HCT116 (cell line): ENCODE measurements at regions not wholly inside any gene's neighbourhood (a gene's known extent, or its start where the extent isn't known, plus 50 kb on each side); places are given as distances from the start of the nearest gene placed in this dataset.

Experiments
- ATAC-seq: fragments of 200-7000 bp; cut with Tn5 transposase; 2 replicates; pipeline ENCODE4 v1.9.1; 2020; ENCODE audit warnings: mild to moderate bottlenecking, moderate library complexity
- BruUV-seq: library from RNA; stranded (reverse); fragments of 400-500 nt; replicated peaks from 2 replicates; lab custom pipeline; 2021; lab: Mats Ljungman, UMichigan
- CTCF ChIA-PET: fragments of 300-600 bp; sonication (Branson Sonifier 250); formaldehyde crosslinking; loops from one replicate; lab custom pipeline; 2021; ENCODE audit warnings: antibody characterized with exemption; lab: Charles Lee
- POLR2A ChIA-PET: fragments of 300-600, 350-600 bp; sonication (Branson Sonifier 250); formaldehyde crosslinking; loops from one replicate; lab custom pipeline; 2021; ENCODE audit warnings: antibody characterized with exemption; lab: Charles Lee
- RAD21 ChIA-PET, 2 experiments: fragments of 300-600 bp; sonication (Branson Sonifier 250); formaldehyde crosslinking; loops; one replicate each; lab custom pipeline; 2023; ENCODE audit warnings: low total read pairs in 2 of 2; ENCODE audit not compliant: uncharacterized antibody in 2 of 2, unreplicated experiment in 2 of 2, low non-redundant PET in 1 of 2; lab: Charles Lee
- DNase-seq: peaks from one replicate; pipeline ENCODE4 v3.0.0-alpha.2; 2010; ENCODE audit warnings: low read depth, low spot score
- H2AFZ ChIP-seq: fragments of 200-600 bp; shearing (Covaris generic), sonication (generic); 2 replicates; pipeline ENCODE4 v1.6.1; 2017; ENCODE audit warnings: low read depth, mixed run types, mixed read lengths, antibody characterized with exemption, low read length; ENCODE audit not compliant: poor library complexity, severe bottlenecking
- H3K27ac ChIP-seq: 2 replicates; pipeline ENCODE4 v1.5.1; 2012; ENCODE audit warnings: low read depth, low read length
- H3K27me3 ChIP-seq: fragments of 200-600 bp; sonication (generic); 2 replicates; pipeline ENCODE4 v1.6.1; 2016; ENCODE audit warnings: mixed run types, low read length, mixed read lengths; ENCODE audit not compliant: insufficient read depth
- H3K36me3 ChIP-seq, 2 experiments: fragments of 200-500 bp in 1 of 2; fragments of 200-600 bp in 1 of 2; sonication (Bioruptor generic) in 1 of 2; sonication (generic) in 1 of 2; 2 replicates each; pipeline versions ENCODE4 v1.5.1 to v1.6.1; 2014 to 2016; ENCODE audit warnings: low read length in 2 of 2, inconsistent platforms in 1 of 2, mixed read lengths in 1 of 2, mixed run types in 1 of 2; ENCODE audit not compliant: insufficient read depth in 2 of 2, control insufficient read depth in 1 of 2
- H3K4me1 ChIP-seq, 2 experiments: fragments of 200-600 bp in 1 of 2; sonication (generic) in 1 of 2; 2 replicates each; pipeline versions ENCODE4 v1.5.1 to v1.6.1; 2012 to 2017; ENCODE audit warnings: low read length in 2 of 2, inconsistent platforms in 1 of 2, mild to moderate bottlenecking in 1 of 2, mixed read lengths in 1 of 2, mixed run types in 1 of 2, moderate library complexity in 1 of 2; ENCODE audit not compliant: insufficient read depth in 2 of 2, control insufficient read depth in 1 of 2
- H3K4me2 ChIP-seq: fragments of 200-600 bp; sonication (generic); 2 replicates; pipeline ENCODE4 v1.6.1; 2017; ENCODE audit warnings: mixed run types, low read length, mixed read lengths
- H3K4me3 ChIP-seq, 2 experiments: fragments of 200-600 bp in 1 of 2; sonication (generic) in 1 of 2; replicated peaks in 1 of 2; 2 replicates each; pipeline ENCODE4 v1.5.1; 2011 to 2016; ENCODE audit warnings: low read length in 2 of 2, control low read depth in 1 of 2, low read depth in 1 of 2, mild to moderate bottlenecking in 1 of 2, mixed read lengths in 1 of 2, mixed run types in 1 of 2
- H3K79me2 ChIP-seq: fragments of 200-600 bp; sonication (generic); 2 replicates; pipeline ENCODE4 v1.6.1; 2017; ENCODE audit warnings: mild to moderate bottlenecking, mixed run types, low read length, moderate library complexity, mixed read lengths; ENCODE audit not compliant: insufficient read depth
- H3K9ac ChIP-seq: fragments of 200-600 bp; sonication (generic); 2 replicates; pipeline ENCODE4 v1.6.1; 2016; ENCODE audit warnings: low read length, mixed read lengths
- H3K9me2 ChIP-seq: fragments of 200-600 bp; sonication (generic), shearing (Covaris generic); 2 replicates; pipeline ENCODE4 v1.6.1; 2017; ENCODE audit warnings: mixed run types, mild to moderate bottlenecking, moderate library complexity; ENCODE audit not compliant: insufficient read depth
- H3K9me3 ChIP-seq, 2 experiments: fragments of 200-500 bp in 1 of 2; fragments of 200-600 bp in 1 of 2; sonication (Bioruptor generic) in 1 of 2; sonication (generic) in 1 of 2; 2 replicates each; pipeline ENCODE4 v1.6.1; 2014 to 2017; ENCODE audit warnings: low read length in 2 of 2, mixed read lengths in 2 of 2, inconsistent platforms in 1 of 2, low read depth in 1 of 2, mild to moderate bottlenecking in 1 of 2, mixed run types in 1 of 2, moderate library complexity in 1 of 2; ENCODE audit not compliant: control insufficient read depth in 1 of 2, insufficient read depth in 1 of 2
- H4K20me1 ChIP-seq: fragments of 200-600 bp; sonication (generic), shearing (Covaris generic); 2 replicates; pipeline ENCODE4 v1.6.1; 2017; ENCODE audit warnings: mixed run types, mild to moderate bottlenecking, moderate library complexity; ENCODE audit not compliant: insufficient read depth
- EGR1 ChIP-seq: IDR thresholded peaks from 2 replicates; pipeline ENCODE4 v1.6.1; 2012; ENCODE audit warnings: low read depth
- EZH2 ChIP-seq: fragments of 200-600 bp; sonication (generic); IDR thresholded peaks from 2 replicates; pipeline ENCODE4 v1.6.1; 2017; ENCODE audit warnings: antibody characterized with exemption, mixed run types
- MAX ChIP-seq: IDR thresholded peaks from 2 replicates; pipeline ENCODE4 v1.6.1; 2012
- POLR2A ChIP-seq: IDR thresholded peaks from 2 replicates; pipeline ENCODE4 v1.7.0; 2011; ENCODE audit warnings: borderline replicate concordance; ENCODE audit not compliant: insufficient read depth, insufficient read length; ENCODE audit errors: extremely low read depth
- POLR2AphosphoS5 ChIP-seq: IDR thresholded peaks from 2 replicates; pipeline ENCODE4 v1.6.1; 2011; ENCODE audit warnings: mild to moderate bottlenecking, low read depth, low read length, moderate library complexity
- RAD21 ChIP-seq: IDR thresholded peaks from 2 replicates; pipeline ENCODE4 v1.6.1; 2012; ENCODE audit warnings: low read depth, mild to moderate bottlenecking
- SIN3A ChIP-seq: IDR thresholded peaks from 2 replicates; pipeline ENCODE4 v1.6.1; 2012; ENCODE audit warnings: low read depth
- SP1 ChIP-seq: IDR thresholded peaks from 2 replicates; pipeline ENCODE4 v1.6.1; 2012; ENCODE audit warnings: low read depth
- SRF ChIP-seq: IDR thresholded peaks from 2 replicates; pipeline ENCODE4 v1.6.1; 2012; ENCODE audit warnings: low read depth
- ZBTB33 ChIP-seq: IDR thresholded peaks from 2 replicates; pipeline ENCODE4 v1.6.1; 2011; ENCODE audit warnings: mild to moderate bottlenecking, low read length, moderate library complexity; ENCODE audit not compliant: insufficient replicate concordance; ENCODE audit errors: extremely low read depth
- ZNF274 ChIP-seq: fragments of 200-500 bp; sonication (Bioruptor generic); IDR thresholded peaks from 2 replicates; pipeline ENCODE4 v1.6.1; 2014; ENCODE audit warnings: mild to moderate bottlenecking, low read depth, low read length, inconsistent platforms
- intact Hi-C: fragments of 100-400 bp; cut with micrococcal nuclease; formaldehyde crosslinking; loops from 2 replicates; pipeline ENCODE4 v1.10.0; 2022

- Histone ChIP-seq H3K27ac (no peak overlapping the region), H3K4me2 (no peak overlapping the region), H2AFZ (no peak overlapping the region), H3K9me2 (no peaks in the 10 kb centered on the region), H3K9me3 (peaks cover 11 to 24% of the 10 kb centered on the region in 2 experiments; a peak in 2 of 4 replicates), H3K4me3 (no peak overlapping the region), H3K27me3 (no peaks in the 10 kb centered on the region), H3K79me2 (no peaks in the 10 kb centered on the region), H3K9ac (no peak overlapping the region), H3K4me1 (no peaks in the 10 kb centered on the region), H3K36me3 (no peaks in the 10 kb centered on the region), H4K20me1 (no peaks in the 10 kb centered on the region)
- no TSS peak for BruUV-seq
- ChIA-PET POLR2A (no interaction called here), RAD21 (no interaction called here), CTCF (no interaction called here)
- intact Hi-C loops: no loop called here
- TF ChIP-seq POLR2A (no peak), EZH2 (no peak), MAX (no peak), ZBTB33 (no peak), SP1 (no peak), SRF (no peak), RAD21 (no peak), SIN3A (no peak), EGR1 (no peak), POLR2AphosphoS5 (no peak), ZNF274 (no peak)
- ATAC-seq: no peak
- no peak for DNase-seq
These were observed 347.9 kb downstream of the CDH9 start for GRCh38 chr5:26690511-26690910.
